T-cell (primary cell): ENCODE measurements at regions not wholly inside any gene's neighbourhood (a gene's known extent, or its start where the extent isn't known, plus 50 kb on each side); places are given as distances from the start of the nearest gene placed in this dataset.

Source experiments
- ATAC-seq, 4 experiments: fragments of 200-7000 bp in 3 of 4; fragments of 150-1000 bp in 1 of 4; cut with Tn5 transposase; replicated peaks in 1 of 4; 1 replicate in 3 of 4; 2 replicates in 1 of 4; pipeline ENCODE4 v1.10.0; 2021; ENCODE audit warnings: moderate library complexity in 3 of 4, mild to moderate bottlenecking in 2 of 4, moderate number of reproducible peaks in 1 of 4
- CTCF ChIA-PET, 2 donors: fragments of 300-600 bp; sonication (Branson Sonifier 250); formaldehyde crosslinking; loops; one replicate each; lab custom pipeline; 2022; ENCODE audit warnings: antibody characterized with exemption in 2 of 2; lab: Charles Lee
- POLR2A ChIA-PET, 2 donors: fragments of 300-600 bp; sonication (Branson Sonifier 250); formaldehyde crosslinking; loops; one replicate each; lab custom pipeline; 2022; ENCODE audit warnings: antibody characterized with exemption in 2 of 2; lab: Charles Lee
- DNase-seq, 35 experiments: peaks; one replicate each; pipeline versions ENCODE4 v3.0.0 to v3.0.0-alpha.2; 2013 to 2023
- H3K27ac ChIP-seq: one replicate; pipeline ENCODE4 v1.5.1; 2013; ENCODE audit warnings: low read length
- H3K27me3 ChIP-seq, 2 experiments: replicated peaks in 1 of 2; 1 replicate in 1 of 2; 2 replicates in 1 of 2; pipeline versions ENCODE4 v1.6.1 to v1.7.0; 2013; ENCODE audit warnings: low read length in 1 of 2, mixed read lengths in 1 of 2; ENCODE audit not compliant: control insufficient read depth in 2 of 2, insufficient read depth in 2 of 2; ENCODE audit errors: extremely low read depth in 1 of 2
- H3K36me3 ChIP-seq, 2 donors: 1 replicate in 1 of 2; 2 replicates in 1 of 2; pipeline versions ENCODE4 v1.6.1 to v1.7.0; 2013; ENCODE audit warnings: low read length in 1 of 2; ENCODE audit not compliant: control insufficient read depth in 2 of 2, insufficient read depth in 1 of 2; ENCODE audit errors: extremely low read depth in 1 of 2
- H3K4me1 ChIP-seq, 2 experiments: 1 replicate in 1 of 2; 2 replicates in 1 of 2; pipeline versions ENCODE4 v1.6.1 to v1.7.0; 2013; ENCODE audit warnings: low read length in 2 of 2, mixed read lengths in 1 of 2; ENCODE audit not compliant: insufficient read depth in 2 of 2, control insufficient read depth in 1 of 2; ENCODE audit errors: extremely low read depth in 1 of 2
- H3K4me3 ChIP-seq, 2 donors: 1 replicate in 1 of 2; 2 replicates in 1 of 2; pipeline versions ENCODE4 v1.5.1 to v1.7.0; 2013; ENCODE audit warnings: mild to moderate bottlenecking in 2 of 2, low read length in 1 of 2, moderate library complexity in 1 of 2; ENCODE audit not compliant: control insufficient read depth in 1 of 2; ENCODE audit errors: extremely low read depth in 1 of 2
- H3K9me3 ChIP-seq: 2 replicates; pipeline ENCODE4 v1.7.0; 2013
- H3K27ac Mint-ChIP-seq, 2 donors: one replicate each; pipeline ENCODE4 v1.8.0; 2020 to 2021; ENCODE audit warnings: mild to moderate bottlenecking in 2 of 2, mixed read lengths in 2 of 2
- H3K27me3 Mint-ChIP-seq, 2 donors: one replicate each; pipeline ENCODE4 v1.8.0; 2021 to 2022; ENCODE audit warnings: mixed read lengths in 2 of 2
- H3K36me3 Mint-ChIP-seq: one replicate; pipeline ENCODE4 v1.8.0; 2021; ENCODE audit warnings: mixed read lengths
- H3K4me1 Mint-ChIP-seq, 3 donors: one replicate each; pipeline ENCODE4 v1.8.0; 2020 to 2022; ENCODE audit warnings: mixed read lengths in 3 of 3, mild to moderate bottlenecking in 1 of 3
- H3K4me3 Mint-ChIP-seq, 3 donors: one replicate each; pipeline ENCODE4 v1.8.0; 2020 to 2022; ENCODE audit warnings: mild to moderate bottlenecking in 3 of 3, mixed read lengths in 3 of 3, moderate library complexity in 3 of 3
- H3K9me3 Mint-ChIP-seq, 3 donors: one replicate each; pipeline ENCODE4 v1.8.0; 2020 to 2022; ENCODE audit warnings: mixed read lengths in 3 of 3
- WGBS: methylation state at CpG from one replicate; pipeline ENCODE4 v1.1.5; 2013; ENCODE audit warnings: missing lambda C conversion rate; ENCODE audit not compliant: insufficient coverage; 5-methylcytosine and 5-hydroxymethylcytosine counted together

GRCh38 chr1:208503787-208504186 lies 259.6 kb upstream of the PLXNA2 start:
- peaks cover 5 to 15% of the 10 kb centered on the region in 2 donors for H3K27me3 Mint-ChIP-seq
- no peaks in the 10 kb centered on the region for H3K9me3 Mint-ChIP-seq
- H3K27me3 ChIP-seq, result peaks cover 0 to 3% of the 10 kb centered on the region in 2 experiments
- ChIA-PET CTCF (no interaction called here), POLR2A (no interaction called here)
- H3K27ac Mint-ChIP-seq, result no peak overlapping the region
- H3K4me3 ChIP-seq, result no peak overlapping the region
- H3K4me1 ChIP-seq, result no peaks in the 10 kb centered on the region
- no peak overlapping the region for H3K27ac ChIP-seq
- H3K4me1 Mint-ChIP-seq, result no peaks in the 10 kb centered on the region
- no peaks in the 10 kb centered on the region for H3K9me3 ChIP-seq
- no peak overlapping the region for H3K4me3 Mint-ChIP-seq
- H3K36me3 Mint-ChIP-seq, result no peaks in the 10 kb centered on the region
- H3K36me3 ChIP-seq, result no peaks in the 10 kb centered on the region
- 90% methylated on average over 4 of the region's 8 CpGs for WGBS
- no peak for ATAC-seq
- no peak for DNase-seq

GRCh38 chr1:208506812-208507211 lies 262.6 kb upstream of the PLXNA2 start:
- Mint-ChIP-seq H3K4me1 (no peaks in the 10 kb centered on the region), H3K9me3 (no peaks in the 10 kb centered on the region), H3K27ac (no peak overlapping the region), H3K27me3 (peaks cover 0 to 7% of the 10 kb centered on the region in 2 donors), H3K4me3 (no peak overlapping the region), H3K36me3 (no peaks in the 10 kb centered on the region)
- no CpG with 5 or more reads among the region's 2 CpGs for WGBS
- Histone ChIP-seq H3K27me3 (peaks cover 0 to 3% of the 10 kb centered on the region in 2 experiments), H3K27ac (no peak overlapping the region), H3K4me3 (no peak overlapping the region), H3K9me3 (no peaks in the 10 kb centered on the region), H3K4me1 (no peaks in the 10 kb centered on the region), H3K36me3 (no peaks in the 10 kb centered on the region)
- POLR2A ChIA-PET, result no interaction called here
- ATAC-seq (no peak), DNase-seq (no peak)
- CTCF ChIA-PET, result no interaction called here

GRCh38 chr1:208509072-208509471 lies 264.9 kb upstream of the PLXNA2 start:
- no CpG with 5 or more reads among the region's 2 CpGs for WGBS
- Histone ChIP-seq H3K4me1 (no peaks in the 10 kb centered on the region), H3K36me3 (no peaks in the 10 kb centered on the region), H3K27ac (no peak overlapping the region), H3K27me3 (peaks cover 0 to 3% of the 10 kb centered on the region in 2 experiments), H3K9me3 (no peaks in the 10 kb centered on the region), H3K4me3 (no peak overlapping the region)
- Mint-ChIP-seq H3K4me3 (no peak overlapping the region), H3K27ac (no peak overlapping the region), H3K9me3 (no peaks in the 10 kb centered on the region), H3K36me3 (no peaks in the 10 kb centered on the region), H3K4me1 (no peaks in the 10 kb centered on the region), H3K27me3 (peaks cover 0 to 3% of the 10 kb centered on the region in 2 donors)
- no peak for ATAC-seq
- POLR2A ChIA-PET, result no interaction called here
- no peak for DNase-seq
- CTCF ChIA-PET, result no interaction called here

GRCh38 chr1:208510192-208510952 lies 266.2 kb upstream of the PLXNA2 start:
- Histone ChIP-seq H3K36me3 (no peaks in the 10 kb centered on the region), H3K27me3 (no peaks in the 10 kb centered on the region), H3K4me3 (no peak overlapping the region), H3K4me1 (no peaks in the 10 kb centered on the region), H3K9me3 (no peaks in the 10 kb centered on the region), H3K27ac (no peak overlapping the region)
- no peak for DNase-seq
- ChIA-PET CTCF (no interaction called here), POLR2A (no interaction called here)
- no peak for ATAC-seq
- no peak overlapping the region for H3K27ac Mint-ChIP-seq
- H3K27me3 Mint-ChIP-seq, result peaks cover 2 to 8% of the 10 kb centered on the region in 2 donors
- peaks cover 0 to under 1% (median under 1%) of the 10 kb centered on the region in 3 donors for H3K9me3 Mint-ChIP-seq
- H3K4me1 Mint-ChIP-seq, result no peaks in the 10 kb centered on the region
- no peak overlapping the region for H3K4me3 Mint-ChIP-seq
- 90% methylated on average over 2 of the region's 5 CpGs for WGBS
- no peaks in the 10 kb centered on the region for H3K36me3 Mint-ChIP-seq

GRCh38 chr1:208511242-208511860 lies 267.2 kb upstream of the PLXNA2 start:
- no peak overlapping the region for H3K4me3 Mint-ChIP-seq
- WGBS, result 64% methylated on average over 2 of the region's 6 CpGs

GRCh38 chr1:208513799-208514198 lies 269.6 kb upstream of the PLXNA2 start:
- Mint-ChIP-seq H3K27me3 (peaks cover 3 to 8% of the 10 kb centered on the region in 2 donors), H3K36me3 (no peaks in the 10 kb centered on the region), H3K9me3 (peaks cover 0 to 14% (median 8%) of the 10 kb centered on the region in 3 donors), H3K27ac (no peak overlapping the region), H3K4me1 (no peaks in the 10 kb centered on the region), H3K4me3 (no peak overlapping the region)
- H3K27ac ChIP-seq, result no peak overlapping the region
- H3K9me3 ChIP-seq, result no peaks in the 10 kb centered on the region
- POLR2A ChIA-PET, result no interaction called here
- no peak for ATAC-seq
- CTCF ChIA-PET, result no interaction called here
- WGBS, result 20% methylated on average over 1 of the region's 2 CpGs
- no peak overlapping the region for H3K4me3 ChIP-seq
- H3K4me1 ChIP-seq, result no peaks in the 10 kb centered on the region
- no peaks in the 10 kb centered on the region for H3K36me3 ChIP-seq
- no peak for DNase-seq
- no peaks in the 10 kb centered on the region for H3K27me3 ChIP-seq

More at GRCh38 chr1:208511242-208511860, 267.2 kb upstream of the PLXNA2 start:
- H3K4me3 ChIP-seq, result no peak overlapping the region
- Mint-ChIP-seq H3K27ac (no peak overlapping the region), H3K4me1 (no peaks in the 10 kb centered on the region), H3K9me3 (peaks cover 0 to 7% (median 3%) of the 10 kb centered on the region in 3 donors), H3K36me3 (no peaks in the 10 kb centered on the region), H3K27me3 (peaks cover 3 to 8% of the 10 kb centered on the region in 2 donors)
- DNase-seq (no peak), ATAC-seq (no peak)
- POLR2A ChIA-PET, result no interaction called here
- CTCF ChIA-PET, result no interaction called here
- H3K27ac ChIP-seq, result no peak overlapping the region
- no peaks in the 10 kb centered on the region for H3K4me1 ChIP-seq
- no peaks in the 10 kb centered on the region for H3K27me3 ChIP-seq
- H3K36me3 ChIP-seq, result no peaks in the 10 kb centered on the region
- H3K9me3 ChIP-seq, result no peaks in the 10 kb centered on the region
